Caco-2 (cell line): ENCODE measurements at regions not wholly inside any gene's neighbourhood (a gene's known extent, or its start where the extent isn't known, plus 50 kb on each side); places are given as distances from the start of the nearest gene placed in this dataset.

Experiments
- BruUV-seq: library from RNA; stranded (reverse); fragments of 400-500 nt; replicated peaks from 2 replicates; lab custom pipeline; 2021; lab: Mats Ljungman, UMichigan
- CTCF ChIA-PET: fragments of 300-600 bp; sonication (Branson Sonifier 250); formaldehyde crosslinking; loops from one replicate; lab custom pipeline; 2022; ENCODE audit warnings: antibody characterized with exemption; lab: Charles Lee
- POLR2A ChIA-PET: fragments of 300-600 bp; sonication (Branson Sonifier 250); formaldehyde crosslinking; loops from one replicate; lab custom pipeline; 2022; ENCODE audit warnings: antibody characterized with exemption; lab: Charles Lee
- DNase-seq, 2 experiments: peaks; one replicate each; pipeline versions ENCODE4 v3.0.0 to v3.0.0-alpha.2; 2020 to 2022
- H3K27me3 ChIP-seq: replicated peaks from 2 replicates; pipeline ENCODE4 v1.6.0; 2011; ENCODE audit warnings: low read length; ENCODE audit not compliant: control insufficient read depth, insufficient read depth
- H3K36me3 ChIP-seq: 2 replicates; pipeline ENCODE4 v1.5.1; 2011; ENCODE audit warnings: low read length; ENCODE audit not compliant: control insufficient read depth, insufficient read depth
- H3K4me1 ChIP-seq: fragments of 250-450 bp; sonication (Bioruptor Pico); 2 replicates; pipeline ENCODE4 v1.5.1; 2020; ENCODE audit warnings: mild to moderate bottlenecking
- H3K4me3 ChIP-seq: 2 replicates; pipeline ENCODE4 v1.5.1; 2011; ENCODE audit warnings: low read depth, mild to moderate bottlenecking, control low read depth, low read length
- H3K9me3 ChIP-seq: fragments of 250-450 bp; sonication (Bioruptor Pico); 2 replicates; pipeline ENCODE4 v1.5.1; 2020; ENCODE audit warnings: mild to moderate bottlenecking, moderate library complexity
- H3K27ac Mint-ChIP-seq: one replicate; pipeline ENCODE4 v1.8.0; 2022; ENCODE audit warnings: mixed read lengths; ENCODE audit not compliant: unreplicated experiment
- H3K27me3 Mint-ChIP-seq: one replicate; pipeline ENCODE4 v1.8.0; 2022; ENCODE audit warnings: mixed read lengths; ENCODE audit not compliant: insufficient read depth, unreplicated experiment
- H3K36me3 Mint-ChIP-seq: one replicate; pipeline ENCODE4 v1.8.0; 2022; ENCODE audit warnings: mild to moderate bottlenecking, mixed read lengths; ENCODE audit not compliant: insufficient read depth, unreplicated experiment
- H3K4me1 Mint-ChIP-seq: one replicate; pipeline ENCODE4 v1.8.0; 2022; ENCODE audit warnings: low read depth, mixed read lengths; ENCODE audit not compliant: unreplicated experiment
- H3K4me3 Mint-ChIP-seq: one replicate; pipeline ENCODE4 v1.8.0; 2022; ENCODE audit warnings: mild to moderate bottlenecking, moderate library complexity, mixed read lengths; ENCODE audit not compliant: unreplicated experiment
- H3K9me3 Mint-ChIP-seq: one replicate; pipeline ENCODE4 v1.8.0; 2022; ENCODE audit warnings: mixed read lengths; ENCODE audit not compliant: unreplicated experiment
- intact Hi-C: fragments of 100-400 bp; cut with micrococcal nuclease; formaldehyde crosslinking; loops from one replicate; pipeline ENCODE4 v1.10.0; 2022; ENCODE audit not compliant: unreplicated experiment
- TF ChIP-seq, protein P1 (sequence below), 2 experiments: fragments of 200-600 bp in 1 of 2; IDR thresholded peaks; 1 replicate in 1 of 2; 2 replicates in 1 of 2; pipeline versions ENCODE4 v1.5.1 to v1.8.0; 2011 to 2022; ENCODE audit warnings: antibody characterized with exemption in 1 of 2, control low read depth in 1 of 2, inconsistent platforms in 1 of 2, low read depth in 1 of 2, low read length in 1 of 2, mild to moderate bottlenecking in 1 of 2, moderate library complexity in 1 of 2; ENCODE audit not compliant: insufficient read depth in 1 of 2, severe bottlenecking in 1 of 2, unreplicated experiment in 1 of 2

- Mint-ChIP-seq H3K36me3 (no peaks in the 10 kb centered on the region), H3K4me1 (peaks cover 32% of the 10 kb centered on the region), H3K4me3 (no peak overlapping the region), H3K27ac (no peak overlapping the region), H3K27me3 (no peaks in the 10 kb centered on the region), H3K9me3 (no peaks in the 10 kb centered on the region)
- no peaks in the 10 kb centered on the region for H3K27me3 ChIP-seq
- BruUV-seq, result no TSS peak
- H3K4me1 ChIP-seq, result peaks cover 23% of the 10 kb centered on the region
- CTCF ChIA-PET, result no interaction called here
- POLR2A ChIA-PET, result no interaction called here
- intact Hi-C loops, result loop anchor here (10.0 kb wide), 2 partner anchors 47 to 107 kb away; no protein-coding TSS in a partner anchor
- H3K4me3 ChIP-seq, result no peak overlapping the region
- H3K9me3 ChIP-seq, result no peaks in the 10 kb centered on the region
- H3K36me3 ChIP-seq, result no peaks in the 10 kb centered on the region
- no peak for DNase-seq
- TF ChIP-seq, protein P1, sequence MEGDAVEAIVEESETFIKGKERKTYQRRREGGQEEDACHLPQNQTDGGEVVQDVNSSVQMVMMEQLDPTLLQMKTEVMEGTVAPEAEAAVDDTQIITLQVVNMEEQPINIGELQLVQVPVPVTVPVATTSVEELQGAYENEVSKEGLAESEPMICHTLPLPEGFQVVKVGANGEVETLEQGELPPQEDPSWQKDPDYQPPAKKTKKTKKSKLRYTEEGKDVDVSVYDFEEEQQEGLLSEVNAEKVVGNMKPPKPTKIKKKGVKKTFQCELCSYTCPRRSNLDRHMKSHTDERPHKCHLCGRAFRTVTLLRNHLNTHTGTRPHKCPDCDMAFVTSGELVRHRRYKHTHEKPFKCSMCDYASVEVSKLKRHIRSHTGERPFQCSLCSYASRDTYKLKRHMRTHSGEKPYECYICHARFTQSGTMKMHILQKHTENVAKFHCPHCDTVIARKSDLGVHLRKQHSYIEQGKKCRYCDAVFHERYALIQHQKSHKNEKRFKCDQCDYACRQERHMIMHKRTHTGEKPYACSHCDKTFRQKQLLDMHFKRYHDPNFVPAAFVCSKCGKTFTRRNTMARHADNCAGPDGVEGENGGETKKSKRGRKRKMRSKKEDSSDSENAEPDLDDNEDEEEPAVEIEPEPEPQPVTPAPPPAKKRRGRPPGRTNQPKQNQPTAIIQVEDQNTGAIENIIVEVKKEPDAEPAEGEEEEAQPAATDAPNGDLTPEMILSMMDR (IDR thresholded peaks at IDR 0.05; ENCODE audit: insufficient read depth in 1 of 2, low read depth in 1 of 2, low read length in 1 of 2, severe bottlenecking in 1 of 2, unreplicated experiment in 1 of 2), result no peak
Observed at GRCh38 chr20:23161244-23161891, 75.2 kb upstream of the CD93 start.

DNA sequence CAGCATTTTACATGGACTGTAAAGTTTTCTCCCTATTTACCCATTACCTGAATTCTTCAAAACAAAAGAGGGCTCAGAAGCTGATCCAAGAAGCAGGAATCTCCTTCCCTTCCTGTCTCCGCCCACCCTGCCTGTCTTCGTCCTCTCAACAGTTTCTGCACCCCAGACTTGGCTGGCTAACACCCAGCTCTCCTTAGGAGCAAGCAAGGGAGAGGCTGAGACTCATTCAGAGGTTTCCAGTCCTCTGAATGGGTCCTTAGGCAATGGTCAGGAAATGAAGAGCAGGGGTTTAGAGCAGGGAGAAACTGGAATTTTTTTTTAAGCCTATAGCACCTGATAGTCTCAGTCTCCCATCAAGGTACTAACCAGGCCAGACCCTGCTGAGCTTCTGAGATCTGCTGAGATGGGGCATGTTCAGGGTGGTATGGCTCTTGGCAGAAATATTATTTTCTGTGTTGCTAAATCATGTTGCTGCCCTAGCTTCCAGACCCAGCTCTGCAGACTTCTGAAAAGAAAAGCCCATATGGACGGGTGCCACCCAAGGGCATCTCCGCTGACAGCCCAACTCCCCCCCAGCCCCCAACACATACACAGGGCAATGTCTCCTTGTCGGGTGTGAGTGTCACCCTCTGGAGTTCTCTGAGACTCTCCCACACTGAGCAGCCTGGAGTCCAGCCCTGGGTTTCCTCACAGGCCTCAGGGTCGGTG lies 74.6 kb upstream of the CD93 start:
- POLR2A ChIA-PET, result no interaction called here

GRCh38 chr20:23159947-23160318 lies 73.8 kb upstream of the CD93 start:
- CTCF ChIA-PET, result no interaction called here
- H3K9me3 ChIP-seq, result no peaks in the 10 kb centered on the region
- TF ChIP-seq, protein P1 (IDR thresholded peaks at IDR 0.05; ENCODE audit: insufficient read depth in 1 of 2, low read depth in 1 of 2, low read length in 1 of 2, severe bottlenecking in 1 of 2, unreplicated experiment in 1 of 2), result no peak
- H3K27me3 Mint-ChIP-seq, result no peaks in the 10 kb centered on the region
- BruUV-seq, result no TSS peak
- peak overlapping the region; percentile 42 for H3K27ac Mint-ChIP-seq
- H3K4me1 ChIP-seq, result peaks cover 23% of the 10 kb centered on the region
- H3K4me3 ChIP-seq, result no peak overlapping the region
- H3K36me3 Mint-ChIP-seq, result no peaks in the 10 kb centered on the region
- H3K36me3 ChIP-seq, result no peaks in the 10 kb centered on the region
- H3K9me3 Mint-ChIP-seq, result peaks cover 11% of the 10 kb centered on the region
- H3K4me1 Mint-ChIP-seq, result peaks cover 35% of the 10 kb centered on the region
- H3K4me3 Mint-ChIP-seq, result no peak overlapping the region
- DNase-seq, result no peak
- H3K27me3 ChIP-seq, result no peaks in the 10 kb centered on the region
- intact Hi-C loops, result loop anchor here (10.0 kb wide), 2 partner anchors 45 to 105 kb away; no protein-coding TSS in a partner anchor
- POLR2A ChIA-PET, result no interaction called here

More for the DNA sequence above, 74.6 kb upstream of the CD93 start:
- H3K27ac Mint-ChIP-seq, result peak overlapping the region; percentile 42
- H3K4me3 Mint-ChIP-seq, result no peak overlapping the region
- Histone ChIP-seq H3K9me3 (no peaks in the 10 kb centered on the region), H3K4me1 (peaks cover 26% of the 10 kb centered on the region), H3K36me3 (no peaks in the 10 kb centered on the region), H3K4me3 (no peak overlapping the region), H3K27me3 (no peaks in the 10 kb centered on the region)
- H3K9me3 Mint-ChIP-seq, result peaks cover 4% of the 10 kb centered on the region
- intact Hi-C loops, result loop anchor here (10.0 kb wide), 2 partner anchors 46 to 106 kb away; no protein-coding TSS in a partner anchor
- CTCF ChIA-PET, result no interaction called here
- no peaks in the 10 kb centered on the region for H3K36me3 Mint-ChIP-seq
- no peak for DNase-seq
- BruUV-seq, result no TSS peak
- peaks cover 35% of the 10 kb centered on the region for H3K4me1 Mint-ChIP-seq
- H3K27me3 Mint-ChIP-seq, result no peaks in the 10 kb centered on the region
- TF ChIP-seq, protein P1 (IDR thresholded peaks at IDR 0.05; ENCODE audit: insufficient read depth in 1 of 2, low read depth in 1 of 2, low read length in 1 of 2, severe bottlenecking in 1 of 2, unreplicated experiment in 1 of 2), result no peak
